HepG2 (cell line): ENCODE measurements at regions not wholly inside any gene's neighbourhood (a gene's known extent, or its start where the extent isn't known, plus 50 kb on each side); places are given as distances from the start of the nearest gene placed in this dataset.

Source experiments
- ATAC-seq: fragments of 200-7000 bp; cut with Tn5 transposase; 3 replicates; pipeline ENCODE4 v1.9.1; 2020; ENCODE audit warnings: mild to moderate bottlenecking, moderate library complexity
- BruUV-seq: library from RNA; stranded (reverse); fragments of 400-500 nt; replicated peaks from 2 replicates; lab custom pipeline; 2021; lab: Mats Ljungman, UMichigan
- CTCF ChIA-PET: fragments of 300-600 bp; formaldehyde crosslinking; extraction: SDS; loops from one replicate; lab custom pipeline; 2021; ENCODE audit warnings: low total read pairs, inconsistent platforms, low intra/inter-chr PET ratio; lab: Yijun Ruan, JAX
- POLR2A ChIA-PET: fragments of 350-600 bp; sonication (Branson Sonifier 250); formaldehyde crosslinking; loops from one replicate; lab custom pipeline; 2020; ENCODE audit warnings: antibody characterized with exemption, inconsistent platforms; lab: Yijun Ruan, JAX
- DNase-seq: peaks from one replicate; pipeline ENCODE4 v3.0.0-alpha.2; 2015; ENCODE audit warnings: low spot score
- FAIRE-seq: peaks from 3 replicates; lab custom pipeline; 2011; peaks lifted over from hg19 to GRCh38; lab: Jason Lieb, UNC
- H2AFZ ChIP-seq: one replicate; pipeline ENCODE4 v1.6.1; 2011; ENCODE audit warnings: low read length, inconsistent platforms
- H3K27ac ChIP-seq: fragments of 300-600 bp; 3 replicates; pipeline ENCODE4 v1.8.0; 2011; ENCODE audit warnings: mixed run types, mild to moderate bottlenecking, mixed read lengths, low read length, inconsistent platforms; ENCODE audit not compliant: insufficient read depth; ENCODE audit errors: extremely low read length
- H3K27me3 ChIP-seq, 2 experiments: fragments of 200-600 bp in 1 of 2; 2 replicates in 1 of 2; 3 replicates in 1 of 2; pipeline versions ENCODE4 v1.6.0 to v1.8.0; 2011; ENCODE audit warnings: low read length in 2 of 2, mild to moderate bottlenecking in 2 of 2, moderate library complexity in 2 of 2, inconsistent platforms in 1 of 2; ENCODE audit not compliant: insufficient read depth in 2 of 2, control insufficient read depth in 1 of 2
- H3K36me3 ChIP-seq, 2 experiments: fragments of 200-600 bp in 1 of 2; replicated peaks in 1 of 2; 2 replicates in 1 of 2; 3 replicates in 1 of 2; pipeline versions ENCODE4 v1.5.1 to v1.8.0; 2011; ENCODE audit warnings: low read length in 2 of 2, inconsistent platforms in 1 of 2; ENCODE audit not compliant: insufficient read depth in 2 of 2, control insufficient read depth in 1 of 2
- H3K4me1 ChIP-seq: 2 replicates; pipeline ENCODE4 v1.5.1; 2012; ENCODE audit warnings: low read length, inconsistent platforms; ENCODE audit not compliant: insufficient read depth
- H3K4me2 ChIP-seq: 2 replicates; pipeline ENCODE4 v1.6.0; 2011; ENCODE audit warnings: low read depth, low read length, inconsistent platforms
- H3K4me3 ChIP-seq, 3 experiments: fragments of 200-600 bp in 1 of 3; sonication (generic), shearing (Covaris generic) in 1 of 3; replicated peaks in 1 of 3; 2 replicates each; pipeline ENCODE4 v1.5.1; 2011 to 2016; ENCODE audit warnings: low read length in 3 of 3, inconsistent platforms in 2 of 3, low read depth in 2 of 3, mild to moderate bottlenecking in 2 of 3, control low read depth in 1 of 3, mixed read lengths in 1 of 3; ENCODE audit not compliant: insufficient read depth in 1 of 3
- H3K79me2 ChIP-seq: one replicate; pipeline ENCODE4 v1.6.1; 2011; ENCODE audit warnings: low read length, inconsistent platforms; ENCODE audit not compliant: insufficient read depth
- H3K9ac ChIP-seq: 2 replicates; pipeline ENCODE4 v1.6.0; 2011; ENCODE audit warnings: mild to moderate bottlenecking, low read depth, low read length, inconsistent platforms; ENCODE audit not compliant: insufficient read depth
- H3K9me3 ChIP-seq: 2 replicates; pipeline ENCODE4 v1.5.1; 2012; ENCODE audit warnings: mild to moderate bottlenecking, low read length
- H4K20me1 ChIP-seq: 2 replicates; pipeline ENCODE4 v1.6.0; 2011; ENCODE audit warnings: inconsistent platforms, mild to moderate bottlenecking, low read length, moderate library complexity; ENCODE audit not compliant: insufficient read depth
- CCDC6 ChIP-seq: sonication (generic); formaldehyde crosslinking; IDR thresholded peaks from 2 replicates; pipeline ENCODE4 v1.8.1; 2022; ENCODE audit warnings: mild to moderate bottlenecking, missing genetic modification reagents, moderate library complexity
- DNMT1 ChIP-seq: sonication (generic); formaldehyde crosslinking; IDR thresholded peaks from 2 replicates; pipeline ENCODE4 v1.5.1; 2020; ENCODE audit warnings: mild to moderate bottlenecking, missing genetic modification reagents
- HMGA1 ChIP-seq: sonication (generic); formaldehyde crosslinking; conservative IDR thresholded peaks from 2 replicates; pipeline ENCODE4 v1.4.0; 2020; ENCODE audit warnings: missing genetic modification reagents
- HNF4G ChIP-seq, 2 experiments: sonication (generic) in 1 of 2; formaldehyde crosslinking in 1 of 2; IDR thresholded peaks; 2 replicates each; pipeline versions ENCODE4 v1.4.0 to v1.6.1; 2011 to 2020; ENCODE audit warnings: borderline replicate concordance in 2 of 2, low read depth in 2 of 2, mild to moderate bottlenecking in 2 of 2, low read length in 1 of 2, missing genetic modification reagents in 1 of 2, moderate library complexity in 1 of 2
- HNRNPLL ChIP-seq: fragments of 200-400 bp; formaldehyde crosslinking; IDR thresholded peaks from 2 replicates; pipeline ENCODE4 v1.6.1; 2017; ENCODE audit warnings: mild to moderate bottlenecking, low read depth, low read length; ENCODE audit not compliant: poor library complexity, severe bottlenecking
- ISX ChIP-seq: sonication (generic); formaldehyde crosslinking; conservative IDR thresholded peaks from 2 replicates; pipeline ENCODE4 v1.5.0; 2020; ENCODE audit warnings: missing genetic modification reagents
- KLF15 ChIP-seq: sonication (generic); formaldehyde crosslinking; IDR thresholded peaks from 2 replicates; pipeline ENCODE4 v1.8.1; 2023; ENCODE audit warnings: borderline replicate concordance, mild to moderate bottlenecking, inconsistent platforms, missing genetic modification reagents, mixed read lengths
- MAFF ChIP-seq: IDR thresholded peaks from 2 replicates; pipeline ENCODE4 v1.6.1; 2011; ENCODE audit warnings: low read depth, low read length, improper control_type of control experiment
- MIXL1 ChIP-seq: IDR thresholded peaks from 2 replicates; pipeline ENCODE4 v1.6.1; 2016
- PREB ChIP-seq: sonication (generic); formaldehyde crosslinking; IDR thresholded peaks from 2 replicates; pipeline ENCODE4 v1.4.0; 2020; ENCODE audit warnings: missing genetic modification reagents
- RARA ChIP-seq: IDR thresholded peaks from 2 replicates; pipeline ENCODE4 v1.6.1; 2016; ENCODE audit warnings: missing genetic modification reagents, missing compliant biosample characterization
- SIX1 ChIP-seq: sonication (generic); formaldehyde crosslinking; IDR thresholded peaks from 2 replicates; pipeline ENCODE4 v1.4.0; 2020; ENCODE audit warnings: missing genetic modification reagents, borderline replicate concordance
- SMAD1 ChIP-seq: sonication (generic); formaldehyde crosslinking; IDR thresholded peaks from 2 replicates; pipeline ENCODE4 v1.4.0; 2020; ENCODE audit warnings: missing genetic modification reagents, low read depth, mild to moderate bottlenecking, borderline replicate concordance
- SMARCE1 ChIP-seq: fragments of 450-650 bp; IDR thresholded peaks from 2 replicates; pipeline ENCODE4 v1.6.1; 2017; ENCODE audit warnings: borderline replicate concordance
- TRIM24 ChIP-seq: sonication (generic); formaldehyde crosslinking; IDR thresholded peaks from 2 replicates; pipeline ENCODE4 v1.8.0; 2022; ENCODE audit warnings: mild to moderate bottlenecking, missing genetic modification reagents
- U2AF1 ChIP-seq: fragments of 200-400 bp; formaldehyde crosslinking; optimal IDR thresholded peaks from 2 replicates; pipeline ENCODE3; 2017; ENCODE audit warnings: mild to moderate bottlenecking, low read depth, low read length
- ZKSCAN1 ChIP-seq: fragments of 150-350 bp; IDR thresholded peaks from 2 replicates; pipeline ENCODE4 v1.6.1; 2014; ENCODE audit warnings: low read length
- ZNF136 ChIP-seq: sonication (generic); formaldehyde crosslinking; IDR thresholded peaks from 2 replicates; pipeline ENCODE4 v1.8.1; 2022; ENCODE audit warnings: low read depth, mild to moderate bottlenecking, moderate library complexity, missing genetic modification reagents
- ZNF282 ChIP-seq: fragments of 450-650 bp; IDR thresholded peaks from 2 replicates; pipeline ENCODE4 v1.6.1; 2018; ENCODE audit not compliant: partially characterized antibody
- ZNF451 ChIP-seq: sonication (generic); formaldehyde crosslinking; IDR thresholded peaks from 2 replicates; pipeline ENCODE4 v1.5.0; 2020; ENCODE audit warnings: mild to moderate bottlenecking, missing genetic modification reagents
- WGBS: methylation state at CpG from one replicate; pipeline ENCODE4 v1.1.6; 2017; ENCODE audit warnings: low lambda C conversion rate; 5-methylcytosine and 5-hydroxymethylcytosine counted together
- in situ Hi-C: cut with HindIII; loops from 2 replicates; pipeline ENCODE4 v1.10.0; 2017; ENCODE audit warnings: low pct_unique_long_range_greater_than_20kb; ENCODE audit not compliant: extremely low pct_ligation_motif_present
- intact Hi-C: fragments of 100-400 bp; cut with micrococcal nuclease; formaldehyde crosslinking; loops from one replicate; pipeline ENCODE4 v1.10.0; 2022; ENCODE audit not compliant: unreplicated experiment

- Histone ChIP-seq H3K9ac (no peak overlapping the region), H3K4me3 (no peak overlapping the region), H3K4me1 (no peaks in the 10 kb centered on the region), H3K79me2 (no peaks in the 10 kb centered on the region), H3K9me3 (no peaks in the 10 kb centered on the region), H3K27ac (no peak overlapping the region), H3K36me3 (no peaks in the 10 kb centered on the region), H3K4me2 (no peak overlapping the region), H3K27me3 (peaks cover 2 to 49% of the 10 kb centered on the region in 2 experiments; a peak in 3 of 5 replicates), H2AFZ (no peak overlapping the region), H4K20me1 (no peaks in the 10 kb centered on the region)
- ChIA-PET POLR2A (no interaction called here), CTCF (no interaction called here)
- no peak for DNase-seq
- intact Hi-C loops (no loop called here), in situ Hi-C loops (no loop called here)
- no peak for TF ChIP-seq HMGA1 (CRISPR knock-in tag)
- no TSS peak for BruUV-seq
- ATAC-seq, result no peak
- no peak for FAIRE-seq
- WGBS, result 64% methylated on average over 27 of the region's 27 CpGs
Measured at GRCh38 chr13:111586291-111586690, 265.8 kb downstream of the TEX29 start.

- DNase-seq (no peak), FAIRE-seq (no peak), ATAC-seq (no peak)
- in situ Hi-C loops, result no loop called here
- CTCF ChIA-PET, result no interaction called here
- H3K36me3 ChIP-seq, result no peaks in the 10 kb centered on the region
- POLR2A ChIA-PET, result no interaction called here
- H3K79me2 ChIP-seq, result no peaks in the 10 kb centered on the region
- no peak overlapping the region for H3K27ac ChIP-seq
- H3K27me3 ChIP-seq, result peaks cover 2 to 47% of the 10 kb centered on the region in 2 experiments; a peak in 3 of 5 replicates
- H3K9ac ChIP-seq, result no peak overlapping the region
- H4K20me1 ChIP-seq, result no peaks in the 10 kb centered on the region
- intact Hi-C loops, result no loop called here
- H3K4me3 ChIP-seq, result no peak overlapping the region
- TF ChIP-seq U2AF1 (no peak), ZNF451 (CRISPR knock-in tag) (no peak), MAFF (no peak), ISX (CRISPR knock-in tag) (no peak), ZNF136 (CRISPR knock-in tag) (no peak), RARA (CRISPR knock-in tag) (no peak), HNF4G (IDR thresholded peaks at IDR 0.05; ENCODE audit: borderline replicate concordance, low read depth, low read length) (no peak), HNF4G (CRISPR knock-in tag; IDR thresholded peaks at IDR 0.05; ENCODE audit: borderline replicate concordance, low read depth) (no peak), HNRNPLL (no peak), KLF15 (CRISPR knock-in tag) (no peak), MIXL1 (CRISPR knock-in tag) (no peak), SMAD1 (CRISPR knock-in tag) (no peak), SMARCE1 (no peak), ZNF282 (no peak), CCDC6 (no peak), TRIM24 (CRISPR knock-in tag) (no peak), PREB (CRISPR knock-in tag) (no peak), ZKSCAN1 (no peak), SIX1 (CRISPR knock-in tag) (no peak), DNMT1 (CRISPR knock-in tag) (no peak)
- no peaks in the 10 kb centered on the region for H3K9me3 ChIP-seq
- no peak overlapping the region for H3K4me2 ChIP-seq
- WGBS, result 32% methylated on average over 10 of the region's 14 CpGs
- BruUV-seq, result no TSS peak
- H2AFZ ChIP-seq, result no peak overlapping the region
- H3K4me1 ChIP-seq, result no peaks in the 10 kb centered on the region
Measured at GRCh38 chr13:111587249-111587648, 266.8 kb downstream of the TEX29 start.
